ENCODE measurements at regions not wholly inside any gene's neighbourhood (a gene's known extent, or its start where the extent isn't known, plus 50 kb on each side); places are given as distances from the start of the nearest gene placed in this dataset.
"Not testable (repeated sequence)": the region's sequence is repeated elsewhere in the genome, so short reads cannot be mapped to it uniquely, and the experiment has no call there.

DNA sequence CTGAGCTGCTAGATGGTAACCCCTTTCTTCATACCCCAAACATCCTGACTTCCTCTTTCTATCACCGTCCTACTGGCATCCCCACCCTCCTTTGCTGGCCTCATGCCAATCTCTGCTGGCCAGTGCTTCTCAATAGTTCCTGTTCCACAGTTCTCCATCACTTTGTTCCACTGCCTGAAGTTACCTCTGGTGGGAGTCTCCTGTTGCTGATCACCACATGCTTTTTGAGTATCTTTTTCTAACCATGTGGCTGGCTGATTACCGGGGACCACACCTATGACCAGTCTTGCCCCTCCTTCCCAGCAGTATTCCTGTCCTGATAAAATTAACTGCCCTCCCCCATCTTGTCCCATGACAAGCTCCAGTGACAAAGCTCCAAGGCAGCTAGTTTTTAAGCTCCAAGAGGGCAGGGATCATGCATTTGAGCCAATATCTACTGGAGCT lies 380.4 kb upstream of the CCL2 start:
- H3K4me1 ChIP-seq (ENCODE audit: insufficient read depth, low read length, poor library complexity, severe bottlenecking): no peaks in the 10 kb centered on the region
- H3K79me2 ChIP-seq (ENCODE audit: insufficient read depth, low read length): no peaks in the 10 kb centered on the region
- H2AFZ ChIP-seq (ENCODE audit: low read length): no peak overlapping the region

DNA sequence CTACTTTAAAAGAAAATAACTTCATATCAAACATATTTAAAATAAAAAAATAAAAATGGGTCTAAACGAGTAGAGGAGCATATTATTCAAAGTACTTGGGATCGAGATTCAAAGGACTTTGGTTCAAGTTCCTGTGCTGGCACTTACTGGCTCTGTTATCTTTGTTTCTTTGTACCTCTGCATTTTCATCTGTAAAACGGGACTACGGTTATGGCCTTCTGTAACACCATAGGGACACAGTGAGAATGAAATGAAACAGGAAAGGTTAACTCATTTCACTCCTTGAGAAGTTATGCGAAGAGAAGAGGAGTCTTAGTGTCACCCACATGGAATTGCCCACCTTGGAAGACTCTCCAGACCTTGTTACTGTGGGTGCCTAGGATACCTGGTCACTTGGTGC lies 379.1 kb upstream of the CCL2 start:
- Histone ChIP-seq H3K9ac (ENCODE audit: low read depth, low read length, poor library complexity, severe bottlenecking) (no peak overlapping the region), H3K79me2 (ENCODE audit: insufficient read depth, low read length) (no peaks in the 10 kb centered on the region), H3K4me3 (ENCODE audit: low read length, poor library complexity, severe bottlenecking) (no peak overlapping the region), H2AFZ (ENCODE audit: low read length) (no peak overlapping the region), H3K9me2 (replicated peaks; ENCODE audit: low read depth, low read length) (no peaks in the 10 kb centered on the region; the same call in 1 of the 2 replicates), H3K9me3 (ENCODE audit: insufficient read depth, low read depth, low read length) (no peaks in the 10 kb centered on the region), H3K4me2 (ENCODE audit: low read depth, low read length, poor library complexity, severe bottlenecking) (no peak overlapping the region), H3K4me1 (ENCODE audit: insufficient read depth, low read length, poor library complexity, severe bottlenecking) (no peaks in the 10 kb centered on the region), H3K27me3 (ENCODE audit: insufficient read depth, low read length, poor library complexity, severe bottlenecking) (no peaks in the 10 kb centered on the region), H3F3A (ENCODE audit: low read depth) (no peaks in the 10 kb centered on the region), H3K36me3 (ENCODE audit: insufficient read depth, low read length) (no peaks in the 10 kb centered on the region), H4K20me1 (ENCODE audit: insufficient read depth, low read length, poor library complexity, severe bottlenecking) (no peaks in the 10 kb centered on the region)
- TF ChIP-seq, protein P1, sequence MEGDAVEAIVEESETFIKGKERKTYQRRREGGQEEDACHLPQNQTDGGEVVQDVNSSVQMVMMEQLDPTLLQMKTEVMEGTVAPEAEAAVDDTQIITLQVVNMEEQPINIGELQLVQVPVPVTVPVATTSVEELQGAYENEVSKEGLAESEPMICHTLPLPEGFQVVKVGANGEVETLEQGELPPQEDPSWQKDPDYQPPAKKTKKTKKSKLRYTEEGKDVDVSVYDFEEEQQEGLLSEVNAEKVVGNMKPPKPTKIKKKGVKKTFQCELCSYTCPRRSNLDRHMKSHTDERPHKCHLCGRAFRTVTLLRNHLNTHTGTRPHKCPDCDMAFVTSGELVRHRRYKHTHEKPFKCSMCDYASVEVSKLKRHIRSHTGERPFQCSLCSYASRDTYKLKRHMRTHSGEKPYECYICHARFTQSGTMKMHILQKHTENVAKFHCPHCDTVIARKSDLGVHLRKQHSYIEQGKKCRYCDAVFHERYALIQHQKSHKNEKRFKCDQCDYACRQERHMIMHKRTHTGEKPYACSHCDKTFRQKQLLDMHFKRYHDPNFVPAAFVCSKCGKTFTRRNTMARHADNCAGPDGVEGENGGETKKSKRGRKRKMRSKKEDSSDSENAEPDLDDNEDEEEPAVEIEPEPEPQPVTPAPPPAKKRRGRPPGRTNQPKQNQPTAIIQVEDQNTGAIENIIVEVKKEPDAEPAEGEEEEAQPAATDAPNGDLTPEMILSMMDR (conservative IDR thresholded peaks at IDR 0.05; ENCODE audit: low read length): no peak
- no peak for TF ChIP-seq EZH2phosphoT487 (IDR thresholded peaks at IDR 0.05; ENCODE audit: borderline replicate concordance)

More for the DNA sequence above, 380.4 kb upstream of the CCL2 start:
- Histone ChIP-seq H4K20me1 (ENCODE audit: insufficient read depth, low read length, poor library complexity, severe bottlenecking) (no peaks in the 10 kb centered on the region), H3F3A (ENCODE audit: low read depth) (no peaks in the 10 kb centered on the region), H3K9me2 (replicated peaks; ENCODE audit: low read depth, low read length) (no peaks in the 10 kb centered on the region; the same call in 1 of the 2 replicates), H3K4me3 (ENCODE audit: low read length, poor library complexity, severe bottlenecking) (no peak overlapping the region), H3K9me3 (ENCODE audit: insufficient read depth, low read depth, low read length) (no peaks in the 10 kb centered on the region), H3K27me3 (ENCODE audit: insufficient read depth, low read length, poor library complexity, severe bottlenecking) (no peaks in the 10 kb centered on the region), H3K9ac (ENCODE audit: low read depth, low read length, poor library complexity, severe bottlenecking) (no peak overlapping the region), H3K36me3 (ENCODE audit: insufficient read depth, low read length) (no peaks in the 10 kb centered on the region), H3K4me2 (ENCODE audit: low read depth, low read length, poor library complexity, severe bottlenecking) (no peak overlapping the region)
- TF ChIP-seq EZH2phosphoT487 (IDR thresholded peaks at IDR 0.05; ENCODE audit: borderline replicate concordance): no peak
- TF ChIP-seq, protein P1 (conservative IDR thresholded peaks at IDR 0.05; ENCODE audit: low read length): no peak

DNA sequence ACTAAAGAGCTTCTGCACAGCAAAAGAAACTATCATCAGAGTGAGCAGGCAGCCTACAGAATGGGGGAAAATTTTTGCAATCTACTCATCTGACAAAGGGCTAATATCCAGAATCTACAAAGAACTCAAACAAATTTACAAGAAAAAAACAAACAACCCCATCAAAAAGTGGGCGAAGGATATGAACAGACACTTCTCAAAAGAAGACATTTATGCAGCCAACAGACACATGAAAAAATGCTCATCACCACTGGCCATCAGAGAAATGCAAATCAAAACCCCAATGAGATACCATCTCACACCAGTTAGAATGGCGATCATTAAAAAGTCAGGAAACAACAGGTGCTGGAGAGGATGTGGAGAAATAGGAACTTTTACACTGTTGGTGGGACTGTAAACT lies 372.8 kb upstream of the CCL2 start:
- not testable (repeated sequence) for H3K4me1 ChIP-seq (ENCODE audit: insufficient read depth, low read length, poor library complexity, severe bottlenecking); H3K9me3 ChIP-seq (ENCODE audit: insufficient read depth, low read depth, low read length); H3K9ac ChIP-seq (ENCODE audit: low read depth, low read length, poor library complexity, severe bottlenecking); H3K27me3 ChIP-seq (ENCODE audit: insufficient read depth, low read length, poor library complexity, severe bottlenecking); H3K4me2 ChIP-seq (ENCODE audit: low read depth, low read length, poor library complexity, severe bottlenecking); H3F3A ChIP-seq (ENCODE audit: low read depth); H3K9me2 ChIP-seq (replicated peaks; ENCODE audit: low read depth, low read length); H3K36me3 ChIP-seq (ENCODE audit: insufficient read depth, low read length); H2AFZ ChIP-seq (ENCODE audit: low read length); H3K4me3 ChIP-seq (ENCODE audit: low read length, poor library complexity, severe bottlenecking); H3K79me2 ChIP-seq (ENCODE audit: insufficient read depth, low read length); H4K20me1 ChIP-seq (ENCODE audit: insufficient read depth, low read length, poor library complexity, severe bottlenecking)

DNA sequence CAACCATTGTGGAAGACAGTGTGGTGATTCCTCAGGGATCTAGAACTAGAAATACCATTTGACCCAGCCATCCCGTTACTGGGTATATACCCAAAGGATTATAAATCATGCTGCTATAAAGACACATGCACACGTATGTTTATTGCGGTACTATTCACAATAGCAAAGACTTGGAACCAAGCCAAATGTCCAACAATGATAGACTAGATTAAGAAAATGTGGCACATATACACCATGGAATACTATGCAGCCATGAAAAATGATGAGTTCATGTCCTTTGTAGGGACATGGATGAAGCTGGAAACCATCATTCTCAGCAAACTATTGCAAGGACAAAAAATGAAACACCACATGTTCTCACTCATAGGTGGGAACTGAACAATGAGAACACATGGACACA lies 372.4 kb upstream of the CCL2 start:
- not testable (repeated sequence) for H3K36me3 ChIP-seq (ENCODE audit: insufficient read depth, low read length); H4K20me1 ChIP-seq (ENCODE audit: insufficient read depth, low read length, poor library complexity, severe bottlenecking); H2AFZ ChIP-seq (ENCODE audit: low read length); H3K79me2 ChIP-seq (ENCODE audit: insufficient read depth, low read length); H3K4me2 ChIP-seq (ENCODE audit: low read depth, low read length, poor library complexity, severe bottlenecking); H3K4me3 ChIP-seq (ENCODE audit: low read length, poor library complexity, severe bottlenecking); H3K27me3 ChIP-seq (ENCODE audit: insufficient read depth, low read length, poor library complexity, severe bottlenecking); H3K4me1 ChIP-seq (ENCODE audit: insufficient read depth, low read length, poor library complexity, severe bottlenecking); H3K9me2 ChIP-seq (replicated peaks; ENCODE audit: low read depth, low read length); H3K9me3 ChIP-seq (ENCODE audit: insufficient read depth, low read depth, low read length); H3F3A ChIP-seq (ENCODE audit: low read depth); H3K9ac ChIP-seq (ENCODE audit: low read depth, low read length, poor library complexity, severe bottlenecking)

Measured in Loucy (cell line).